RWPE1 (cell line): ENCODE measurements at regions not wholly inside any gene's neighbourhood (a gene's known extent, or its start where the extent isn't known, plus 50 kb on each side); places are given as distances from the start of the nearest gene placed in this dataset.

Source experiments
- CTCF ChIA-PET: fragments of 350-600 bp; sonication (Branson Sonifier 250); formaldehyde crosslinking; extraction: SDS; loops from one replicate; lab custom pipeline; 2021; lab: Yijun Ruan, JAX
- POLR2A ChIA-PET: fragments of 400-600 bp; formaldehyde crosslinking; extraction: SDS; loops from one replicate; lab custom pipeline; 2020; ENCODE audit warnings: antibody characterized with exemption; ENCODE audit not compliant: low non-redundant PET; lab: Yijun Ruan, JAX
- DNase-seq: peaks from one replicate; pipeline ENCODE4 v3.0.0; 2012; ENCODE audit warnings: low spot score
- H3K27ac ChIP-seq: fragments of 450-650 bp; 2 replicates; pipeline ENCODE4 v1.5.1; 2017
- CTCF ChIP-seq: fragments of 450-650 bp; conservative IDR thresholded peaks from 2 replicates; pipeline ENCODE4 v1.5.1; 2017; ENCODE audit warnings: low read depth, mild to moderate bottlenecking

- POLR2A ChIA-PET: no interaction called here
- no peak overlapping the region for H3K27ac ChIP-seq
- no peak for DNase-seq
- TF ChIP-seq CTCF: no peak
- CTCF ChIA-PET: interaction anchor here (1.0 kb wide), 1 partner anchor 192 kb away, joined by 3 read pairs; no protein-coding TSS in a partner anchor
These were observed 155.1 kb downstream of the SUCLA2 start for GRCh38 chr13:47845981-47846380.

GRCh38 chr13:47843005-47843404 lies 158.1 kb downstream of the SUCLA2 start:
- DNase-seq: no peak
- CTCF ChIA-PET: interaction anchor here (0.6 to 0.7 kb wide), 2 partner anchors 27 to 1078 kb away, joined by 3 to 6 read pairs; no protein-coding TSS in a partner anchor
- H3K27ac ChIP-seq: no peak overlapping the region
- no peak for TF ChIP-seq CTCF
- POLR2A ChIA-PET: no interaction called here

DNA sequence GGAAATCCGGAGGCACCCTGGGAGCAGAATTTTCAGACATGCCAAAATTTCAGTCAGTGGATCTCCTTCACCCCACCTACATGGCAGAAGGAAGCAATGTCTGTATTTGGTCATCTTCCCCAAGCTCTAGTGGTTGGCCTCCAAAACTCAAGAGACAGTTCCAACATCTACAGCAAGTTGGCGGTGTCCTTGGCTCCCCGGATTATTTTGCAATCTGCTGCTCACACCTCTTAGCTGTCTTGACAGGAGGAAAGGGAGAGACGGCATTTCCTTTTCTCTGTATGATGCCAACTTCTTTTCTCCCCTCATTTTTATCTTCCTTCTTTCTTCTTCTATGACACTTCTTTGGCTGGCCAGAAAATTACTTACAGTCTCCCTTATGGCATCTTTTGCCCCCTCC lies 159.9 kb downstream of the SUCLA2 start:
- POLR2A ChIA-PET: no interaction called here
- CTCF ChIA-PET: interaction anchor here (0.9 kb wide), 1 partner anchor 66 kb away, joined by 3 read pairs; no protein-coding TSS in a partner anchor
- H3K27ac ChIP-seq: no peak overlapping the region
- no peak for TF ChIP-seq CTCF
- no peak for DNase-seq

DNA sequence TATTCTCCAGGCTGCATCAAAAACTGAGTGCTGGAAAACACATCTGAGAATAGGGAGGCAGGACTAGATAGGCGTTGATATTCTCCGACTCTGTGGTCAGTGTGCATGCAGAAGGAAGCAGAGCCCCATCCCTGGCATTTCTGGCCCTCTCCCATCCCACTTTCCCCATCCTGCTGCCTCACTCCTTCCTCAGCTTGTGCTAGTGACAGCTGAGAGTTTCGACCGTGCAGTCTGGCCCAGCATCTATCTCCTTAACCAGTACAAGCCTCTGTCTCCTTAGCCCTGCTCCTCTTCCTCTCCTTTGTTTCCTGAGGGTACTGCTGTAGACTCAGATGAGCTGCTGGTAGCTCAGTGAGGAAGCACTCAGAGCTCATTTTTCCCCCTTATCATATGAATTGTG lies 163.2 kb downstream of the SUCLA2 start:
- no peak for DNase-seq
- H3K27ac ChIP-seq: no peak overlapping the region
- POLR2A ChIA-PET: no interaction called here
- CTCF ChIA-PET: no interaction called here
- TF ChIP-seq CTCF: no peak

DNA sequence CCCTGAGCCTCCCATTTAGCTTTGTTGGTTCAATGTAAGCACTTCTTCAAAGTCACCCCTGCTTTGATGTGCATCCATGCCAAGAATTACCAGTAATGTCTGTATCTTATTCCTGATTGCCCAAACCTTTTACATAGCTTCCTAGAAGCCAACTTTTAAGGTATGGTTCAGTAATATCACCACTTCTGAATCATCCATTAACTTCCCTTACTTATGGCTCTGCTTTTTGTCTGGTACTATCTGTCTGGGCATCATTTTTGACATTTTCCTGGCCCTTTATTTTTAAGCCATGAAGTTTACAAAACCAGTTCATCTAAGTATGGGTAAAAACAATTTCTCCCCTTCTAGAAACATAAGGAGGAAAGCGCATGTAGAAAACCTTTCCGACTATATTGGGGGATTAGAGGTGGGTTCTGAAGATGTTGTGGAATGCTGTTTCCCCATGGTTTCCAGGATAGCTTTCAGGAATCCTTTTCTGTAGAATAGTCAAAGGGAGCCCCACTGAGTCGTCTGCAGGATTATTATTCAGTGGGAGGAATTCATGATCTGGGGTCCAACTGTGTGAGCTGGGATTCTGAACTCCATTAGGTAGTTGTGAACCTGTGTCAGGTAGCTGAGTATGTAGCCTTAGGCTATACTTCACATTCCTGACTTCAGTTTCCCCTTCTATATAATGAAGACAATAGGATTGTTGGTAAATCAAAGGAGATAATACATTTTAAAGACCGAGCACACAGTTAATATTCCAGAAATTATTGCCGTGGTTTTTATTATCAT lies 163.8 kb downstream of the SUCLA2 start:
- no peak overlapping the region for H3K27ac ChIP-seq
- ChIA-PET CTCF (no interaction called here), POLR2A (no interaction called here)
- no peak for TF ChIP-seq CTCF
- DNase-seq: no peak

DNA sequence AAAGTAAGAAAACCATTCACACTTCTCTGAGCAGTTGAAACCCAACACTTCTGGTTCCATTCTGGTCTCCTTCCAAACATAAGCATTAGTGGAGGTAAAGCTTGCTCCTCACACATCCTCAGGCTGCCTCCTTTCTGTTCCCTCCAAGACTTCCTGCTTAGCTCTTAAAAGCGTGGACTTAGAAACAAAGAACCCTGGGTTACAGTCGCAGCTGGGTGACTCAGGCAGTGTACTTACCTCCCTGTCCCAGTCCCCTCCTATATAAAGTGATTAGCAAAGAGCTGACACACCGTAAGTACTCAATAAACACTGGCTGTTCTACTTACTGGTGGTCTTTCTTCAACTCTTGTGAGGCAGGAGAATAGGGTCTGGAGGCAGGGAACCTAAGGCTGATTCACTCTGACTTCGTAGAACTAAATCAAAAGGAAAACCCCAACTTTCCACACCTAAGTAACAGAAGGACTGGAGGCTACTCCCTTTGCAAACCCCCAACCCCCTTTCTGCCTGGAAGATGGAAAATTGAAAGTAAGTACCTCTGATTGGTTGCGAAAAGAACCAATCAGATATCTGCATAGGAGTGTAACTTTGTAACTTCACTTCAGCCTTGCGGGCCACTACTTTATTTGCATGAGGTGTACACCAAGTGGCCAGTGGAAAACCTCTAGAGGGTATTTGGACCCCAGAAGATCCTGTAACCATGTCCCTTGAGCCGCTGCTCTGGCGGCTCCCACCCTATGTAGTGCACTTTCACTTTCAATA lies 165.4 kb downstream of the SUCLA2 start:
- CTCF ChIA-PET: interaction anchor here (0.7 kb wide), 1 partner anchor 199 kb away, joined by 3 read pairs; no protein-coding TSS in a partner anchor
- DNase-seq: no peak
- POLR2A ChIA-PET: no interaction called here
- no peak overlapping the region for H3K27ac ChIP-seq
- no peak for TF ChIP-seq CTCF
